ENCODE measurements at regions not wholly inside any gene's neighbourhood (a gene's known extent, or its start where the extent isn't known, plus 50 kb on each side); places are given as distances from the start of the nearest gene placed in this dataset.

- no peak for TF ChIP-seq POLR2A (IDR thresholded peaks at IDR 0.05)
- TF ChIP-seq CTCF (IDR thresholded peaks at IDR 0.05) = no peak
These were observed 291.2 kb upstream of the MBL2 start for GRCh38 chr10:53063805-53064204.
